Panc1 (cell line): ENCODE measurements at regions not wholly inside any gene's neighbourhood (a gene's known extent, or its start where the extent isn't known, plus 50 kb on each side); places are given as distances from the start of the nearest gene placed in this dataset.

Experiments
- ATAC-seq: fragments of 200-7000 bp; cut with Tn5 transposase; 2 replicates; pipeline ENCODE4 v1.9.1; 2020; ENCODE audit warnings: mild to moderate bottlenecking, moderate library complexity
- BruUV-seq: library from RNA; stranded (reverse); fragments of 400-500 nt; replicated peaks from 2 replicates; lab custom pipeline; 2021; lab: Mats Ljungman, UMichigan
- CTCF ChIA-PET: fragments of 300-600 bp; sonication (Branson Sonifier 250); formaldehyde crosslinking; loops from one replicate; lab custom pipeline; 2022; ENCODE audit warnings: antibody characterized with exemption; lab: Charles Lee
- POLR2A ChIA-PET: fragments of 300-600 bp; sonication (Branson Sonifier 250); formaldehyde crosslinking; loops from one replicate; lab custom pipeline; 2022; ENCODE audit warnings: antibody characterized with exemption; lab: Charles Lee
- DNase-seq: peaks from one replicate; pipeline ENCODE4 v3.0.0-alpha.2; 2010; ENCODE audit warnings: low read depth, low spot score
- H3K27ac ChIP-seq: 2 replicates; pipeline ENCODE4 v1.5.1; 2011; ENCODE audit warnings: mild to moderate bottlenecking, low read length, inconsistent platforms
- H3K27me3 ChIP-seq: fragments of 200-500 bp; sonication (Bioruptor generic); 2 replicates; pipeline ENCODE4 v1.6.0; 2014; ENCODE audit warnings: low read length, inconsistent platforms; ENCODE audit not compliant: control insufficient read depth, insufficient read depth
- H3K36me3 ChIP-seq: fragments of 200-500 bp; sonication (Bioruptor generic); 2 replicates; pipeline ENCODE4 v1.5.1; 2014; ENCODE audit warnings: inconsistent platforms, mild to moderate bottlenecking, low read length, moderate library complexity; ENCODE audit not compliant: control insufficient read depth, insufficient read depth
- H3K4me1 ChIP-seq: 2 replicates; pipeline ENCODE4 v1.5.1; 2011; ENCODE audit warnings: inconsistent platforms, mild to moderate bottlenecking, low read length, moderate library complexity; ENCODE audit not compliant: control insufficient read depth, insufficient read depth
- H3K4me3 ChIP-seq, 2 experiments: 2 replicates each; pipeline ENCODE4 v1.5.1; 2011 to 2012; ENCODE audit warnings: low read depth in 2 of 2, low read length in 2 of 2, mild to moderate bottlenecking in 2 of 2, inconsistent platforms in 1 of 2, moderate library complexity in 1 of 2
- H3K9me3 ChIP-seq: fragments of 200-500 bp; sonication (Bioruptor generic); 2 replicates; pipeline ENCODE4 v1.5.1; 2014; ENCODE audit warnings: low read depth, mild to moderate bottlenecking, inconsistent platforms, low read length, moderate library complexity; ENCODE audit not compliant: control insufficient read depth, insufficient read depth
- CTCF ChIP-seq: fragments of 450-650 bp; IDR thresholded peaks from 2 replicates; pipeline ENCODE4 v1.5.1; 2017; ENCODE audit warnings: mild to moderate bottlenecking
- POLR2AphosphoS5 ChIP-seq: IDR thresholded peaks from 2 replicates; pipeline ENCODE4 v1.6.1; 2012; ENCODE audit warnings: mild to moderate bottlenecking, low read depth, low read length, moderate library complexity
- REST ChIP-seq, 2 experiments: IDR thresholded peaks; 2 replicates each; pipeline ENCODE4 v1.6.1; 2011 to 2012; ENCODE audit warnings: low read depth in 2 of 2, control low read depth in 1 of 2, low read length in 1 of 2, mild to moderate bottlenecking in 1 of 2, moderate library complexity in 1 of 2; ENCODE audit not compliant: insufficient read depth in 1 of 2
- SIN3A ChIP-seq: IDR thresholded peaks from 2 replicates; pipeline ENCODE4 v1.6.1; 2012; ENCODE audit warnings: low read depth, mild to moderate bottlenecking, low read length, moderate library complexity, borderline replicate concordance; ENCODE audit not compliant: insufficient read depth
- TCF7L2 ChIP-seq: IDR thresholded peaks from 2 replicates; pipeline ENCODE4 v1.6.1; 2011; ENCODE audit warnings: mild to moderate bottlenecking, low read depth, low read length, inconsistent platforms
- in situ Hi-C: cut with HindIII; loops from 2 replicates; pipeline ENCODE4 v1.10.0; 2016; ENCODE audit warnings: low sequenced_read_pairs, low pct_unique_long_range_greater_than_20kb
- intact Hi-C: fragments of 100-400 bp; cut with micrococcal nuclease; formaldehyde crosslinking; loops from one replicate; pipeline ENCODE4 v1.10.0; 2022; ENCODE audit not compliant: unreplicated experiment

- ChIA-PET POLR2A (no interaction called here), CTCF (no interaction called here)
- Histone ChIP-seq H3K27ac (no peak overlapping the region), H3K4me1 (no peaks in the 10 kb centered on the region), H3K9me3 (no peaks in the 10 kb centered on the region), H3K27me3 (no peaks in the 10 kb centered on the region), H3K36me3 (no peaks in the 10 kb centered on the region), H3K4me3 (no peak overlapping the region)
- no peak for DNase-seq
- in situ Hi-C loops, result no loop called here
- no peak for TF ChIP-seq SIN3A
- no peak for TF ChIP-seq CTCF
- no peak for TF ChIP-seq REST (IDR thresholded peaks at IDR 0.05; ENCODE audit: insufficient read depth in 1 of 2, low read depth in 2 of 2, low read length in 1 of 2)
- TF ChIP-seq POLR2AphosphoS5, result no peak
- no peak for TF ChIP-seq TCF7L2
- no TSS peak for BruUV-seq
- ATAC-seq, result no peak
- intact Hi-C loops, result no loop called here
These were observed 549.5 kb downstream of the EPHA4 start for GRCh38 chr2:221022554-221022953.

GRCh38 chr2:221025398-221025797 is 546.7 kb downstream of the EPHA4 start:
- CTCF ChIA-PET, result no interaction called here

More at GRCh38 chr2:221025398-221025797, 546.7 kb downstream of the EPHA4 start:
- intact Hi-C loops (no loop called here), in situ Hi-C loops (no loop called here)
- POLR2A ChIA-PET, result no interaction called here
- no TSS peak for BruUV-seq
- TF ChIP-seq CTCF (no peak), TCF7L2 (no peak), SIN3A (no peak), POLR2AphosphoS5 (no peak), REST (IDR thresholded peaks at IDR 0.05; ENCODE audit: insufficient read depth in 1 of 2, low read depth in 2 of 2, low read length in 1 of 2) (no peak)
- Histone ChIP-seq H3K4me1 (no peaks in the 10 kb centered on the region), H3K27ac (no peak overlapping the region), H3K9me3 (no peaks in the 10 kb centered on the region), H3K4me3 (no peak overlapping the region), H3K36me3 (no peaks in the 10 kb centered on the region), H3K27me3 (no peaks in the 10 kb centered on the region)
- DNase-seq (no peak), ATAC-seq (no peak)
